ENCODE measurements at regions not wholly inside any gene's neighbourhood (a gene's known extent, or its start where the extent isn't known, plus 50 kb on each side); places are given as distances from the start of the nearest gene placed in this dataset.

DNA sequence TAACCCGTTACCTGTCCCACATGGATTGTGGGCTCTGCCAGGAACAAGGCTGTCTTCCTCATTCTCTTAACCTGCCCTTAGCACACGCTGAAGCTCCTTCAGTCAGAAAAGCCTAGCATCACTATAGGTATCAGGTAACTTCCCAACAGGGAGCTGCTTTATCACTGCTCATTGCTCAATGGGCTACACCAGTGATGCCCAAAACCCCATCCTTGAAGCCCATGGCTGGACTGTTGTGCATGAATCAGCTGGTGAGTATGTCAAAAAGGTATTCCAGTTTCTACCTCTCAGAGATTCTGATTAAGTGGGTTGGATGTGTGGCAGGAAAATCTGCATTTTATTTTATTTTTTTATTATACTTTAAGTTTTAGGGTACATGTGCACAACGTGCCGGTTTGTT is 362.2 kb downstream of the LRATD1 start (continued):
- TF ChIP-seq, protein P1, sequence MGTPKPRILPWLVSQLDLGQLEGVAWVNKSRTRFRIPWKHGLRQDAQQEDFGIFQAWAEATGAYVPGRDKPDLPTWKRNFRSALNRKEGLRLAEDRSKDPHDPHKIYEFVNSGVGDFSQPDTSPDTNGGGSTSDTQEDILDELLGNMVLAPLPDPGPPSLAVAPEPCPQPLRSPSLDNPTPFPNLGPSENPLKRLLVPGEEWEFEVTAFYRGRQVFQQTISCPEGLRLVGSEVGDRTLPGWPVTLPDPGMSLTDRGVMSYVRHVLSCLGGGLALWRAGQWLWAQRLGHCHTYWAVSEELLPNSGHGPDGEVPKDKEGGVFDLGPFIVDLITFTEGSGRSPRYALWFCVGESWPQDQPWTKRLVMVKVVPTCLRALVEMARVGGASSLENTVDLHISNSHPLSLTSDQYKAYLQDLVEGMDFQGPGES (IDR thresholded peaks at IDR 0.05): no peak
- TF ChIP-seq BHLHE40 (IDR thresholded peaks at IDR 0.05; ENCODE audit: borderline replicate concordance in 1 of 2, low read depth in 2 of 2, low read length in 1 of 2) (no peak), IKZF1 (conservative IDR thresholded peaks at IDR 0.05) (no peak), SREBF1 (IDR thresholded peaks at IDR 0.05; ENCODE audit: low read length) (no peak)

DNA sequence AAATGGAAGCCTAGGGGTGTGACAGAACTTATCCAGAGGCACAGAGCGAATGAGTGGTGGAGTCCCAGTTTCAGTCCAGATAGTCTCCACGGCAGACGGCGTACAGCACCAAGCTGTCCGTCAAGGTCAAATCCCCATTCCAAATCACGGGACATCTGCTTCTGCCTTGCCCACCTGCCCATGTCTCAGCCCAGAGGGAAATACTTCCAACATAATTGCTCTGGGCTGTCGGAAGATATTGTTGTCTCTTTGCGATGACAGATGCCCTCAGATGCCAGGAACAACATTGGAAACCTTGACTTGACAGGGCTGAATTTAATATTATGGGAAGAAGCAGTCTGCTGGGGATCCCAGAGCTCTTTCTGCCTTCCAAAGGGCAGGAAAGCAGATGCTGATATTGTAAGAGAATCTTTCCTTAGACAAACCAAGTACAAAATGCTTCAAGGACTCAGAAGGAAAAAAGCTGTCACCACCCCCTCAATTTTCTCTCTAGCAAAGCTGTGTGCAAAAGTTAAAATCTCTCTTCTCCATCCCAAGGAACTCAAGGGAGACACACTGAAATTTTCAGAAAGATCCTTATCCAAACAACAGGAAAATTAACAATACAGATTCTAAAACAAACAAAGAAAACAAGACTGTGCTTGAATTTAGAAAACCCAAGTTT is 364.0 kb downstream of the LRATD1 start:
- no peak overlapping the region for H3K27ac ChIP-seq (ENCODE audit: control insufficient read depth, insufficient read depth)
- WGBS (ENCODE audit: insufficient coverage, insufficient replicate concordance, low lambda C conversion rate, missing lambda C conversion rate): 57% methylated on average over 8 of the region's 8 CpGs
- no peaks in the 10 kb centered on the region for H4K20me1 ChIP-seq (ENCODE audit: control insufficient read depth, insufficient read depth)
- H3K4me1 ChIP-seq (ENCODE audit: control insufficient read depth, insufficient read depth, low read length): no peaks in the 10 kb centered on the region
- FAIRE-seq: no peak
- ChIA-PET POLR2A (no interaction called here), RAD21 (ENCODE audit: unreplicated experiment) (no interaction called here), CTCF (no interaction called here), SMC1A (ENCODE audit: uncharacterized antibody, unreplicated experiment) (interaction anchor here (0.6 to 1.0 kb wide), 2 partner anchors 13 to 48 kb away, joined by 3 to 4 read pairs; no protein-coding TSS in a partner anchor)
- H3K9ac ChIP-seq (ENCODE audit: control insufficient read depth, insufficient read depth, low read length): no peak overlapping the region
- BruUV-seq (replicated peaks): no TSS peak
- intact Hi-C loops (cut with micrococcal nuclease; ENCODE audit: unreplicated experiment) (no loop called here), in situ Hi-C loops (cut with MboI) (no loop called here)
- H3K27me3 ChIP-seq (replicated peaks in 1 of 2; ENCODE audit: control insufficient read depth in 2 of 2, insufficient read depth in 2 of 2, low read length in 1 of 2): no peaks in the 10 kb centered on the region
- no peaks in the 10 kb centered on the region for H3K79me2 ChIP-seq (ENCODE audit: control insufficient read depth, insufficient read depth, low read length)
- no peak overlapping the region for H3K4me3 ChIP-seq
- ATAC-seq: no peak
- H2AFZ ChIP-seq (ENCODE audit: control insufficient read depth, low read depth, low read length): no peak overlapping the region
- TF ChIP-seq BCL11A (IDR thresholded peaks at IDR 0.05; ENCODE audit: low read depth, low read length) (no peak), CBFB (IDR thresholded peaks at IDR 0.05; ENCODE audit: low read depth) (no peak), WRNIP1 (IDR thresholded peaks at IDR 0.05; ENCODE audit: borderline replicate concordance, low read depth, low read length) (no peak), MYC (IDR thresholded peaks at IDR 0.05; ENCODE audit: insufficient read depth, insufficient read length, insufficient replicate concordance, low read length, severe bottlenecking) (no peak), MXI1 (IDR thresholded peaks at IDR 0.05; ENCODE audit: low read depth, low read length) (no peak)
- TF ChIP-seq, protein P2, sequence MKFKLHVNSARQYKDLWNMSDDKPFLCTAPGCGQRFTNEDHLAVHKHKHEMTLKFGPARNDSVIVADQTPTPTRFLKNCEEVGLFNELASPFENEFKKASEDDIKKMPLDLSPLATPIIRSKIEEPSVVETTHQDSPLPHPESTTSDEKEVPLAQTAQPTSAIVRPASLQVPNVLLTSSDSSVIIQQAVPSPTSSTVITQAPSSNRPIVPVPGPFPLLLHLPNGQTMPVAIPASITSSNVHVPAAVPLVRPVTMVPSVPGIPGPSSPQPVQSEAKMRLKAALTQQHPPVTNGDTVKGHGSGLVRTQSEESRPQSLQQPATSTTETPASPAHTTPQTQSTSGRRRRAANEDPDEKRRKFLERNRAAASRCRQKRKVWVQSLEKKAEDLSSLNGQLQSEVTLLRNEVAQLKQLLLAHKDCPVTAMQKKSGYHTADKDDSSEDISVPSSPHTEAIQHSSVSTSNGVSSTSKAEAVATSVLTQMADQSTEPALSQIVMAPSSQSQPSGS (IDR thresholded peaks at IDR 0.05; ENCODE audit: low read length): no peak
- H3K36me3 ChIP-seq (ENCODE audit: control insufficient read depth in 2 of 2, insufficient read depth in 2 of 2, low read length in 1 of 2): no peaks in the 10 kb centered on the region
- H3K9me3 ChIP-seq (replicated peaks; ENCODE audit: control insufficient read depth, insufficient read depth, low read length): no peaks in the 10 kb centered on the region
- no peak overlapping the region for H3K4me2 ChIP-seq (ENCODE audit: control insufficient read depth, insufficient read depth)
- no peak for DNase-seq (ENCODE audit: low read depth, low spot score)

Data from GM12878 (cell line).